ENCODE measurements at regions not wholly inside any gene's neighbourhood (a gene's known extent, or its start where the extent isn't known, plus 50 kb on each side); places are given as distances from the start of the nearest gene placed in this dataset.

GRCh38 chr6:125393449-125393858 is 91.7 kb upstream of the HDDC2 start:
- intact Hi-C loops (cut with DNase I), result no loop called here
- DNase-seq (no peak), ATAC-seq (ENCODE audit: low FRiP score) (no peak)
- WGBS, 2 donors, result 92 to 100% methylated on average over 1 of the region's 1 CpG
- Histone ChIP-seq H3K27me3 (ENCODE audit: control insufficient read depth in 1 of 2, insufficient read depth in 2 of 2, low read length in 1 of 2) (no peaks in the 10 kb centered on the region), H3K4me3 (ENCODE audit: low read length in 2 of 2) (no peak overlapping the region), H3K36me3 (ENCODE audit: control insufficient read depth in 1 of 2, insufficient read depth in 2 of 2, low read length in 1 of 2) (no peaks in the 10 kb centered on the region), H3K27ac (ENCODE audit: low read depth in 1 of 2, low read length in 2 of 2) (no peak overlapping the region), H3K9me3 (ENCODE audit: control insufficient read depth, low read length) (no peaks in the 10 kb centered on the region), H3K4me1 (ENCODE audit: control insufficient read depth in 1 of 2, insufficient read depth in 2 of 2, low read length in 2 of 2) (peaks cover 0 to 2% of the 10 kb centered on the region in 2 donors)

- H3K27ac ChIP-seq (ENCODE audit: low read depth in 1 of 2, low read length in 2 of 2), result no peak overlapping the region
- no peaks in the 10 kb centered on the region for H3K4me1 ChIP-seq (ENCODE audit: control insufficient read depth in 1 of 2, insufficient read depth in 2 of 2, low read length in 2 of 2)
- no peaks in the 10 kb centered on the region for H3K27me3 ChIP-seq (ENCODE audit: control insufficient read depth in 1 of 2, insufficient read depth in 2 of 2, low read length in 1 of 2)
- DNase-seq (no peak), ATAC-seq (ENCODE audit: low FRiP score) (no peak)
- intact Hi-C loops (cut with DNase I), result no loop called here
- 84 to 95% methylated on average over 1 of the region's 1 CpG for WGBS, 2 donors
- no peaks in the 10 kb centered on the region for H3K36me3 ChIP-seq (ENCODE audit: control insufficient read depth in 1 of 2, insufficient read depth in 2 of 2, low read length in 1 of 2)
- H3K9me3 ChIP-seq (ENCODE audit: control insufficient read depth, low read length), result no peaks in the 10 kb centered on the region
- no peak overlapping the region for H3K4me3 ChIP-seq (ENCODE audit: low read length in 2 of 2)
Observed at GRCh38 chr6:125406741-125407140, 105.0 kb upstream of the HDDC2 start.

GRCh38 chr6:125414507-125414906 is 112.7 kb upstream of the HDDC2 start:
- Histone ChIP-seq H3K27ac (ENCODE audit: low read depth in 1 of 2, low read length in 2 of 2) (no peak overlapping the region), H3K4me1 (ENCODE audit: control insufficient read depth in 1 of 2, insufficient read depth in 2 of 2, low read length in 2 of 2) (no peaks in the 10 kb centered on the region), H3K9me3 (ENCODE audit: control insufficient read depth, low read length) (no peaks in the 10 kb centered on the region), H3K27me3 (ENCODE audit: control insufficient read depth in 1 of 2, insufficient read depth in 2 of 2, low read length in 1 of 2) (no peaks in the 10 kb centered on the region), H3K36me3 (ENCODE audit: control insufficient read depth in 1 of 2, insufficient read depth in 2 of 2, low read length in 1 of 2) (no peaks in the 10 kb centered on the region), H3K4me3 (ENCODE audit: low read length in 2 of 2) (no peak overlapping the region)
- 84% methylated on average over 2 of the region's 2 CpGs for WGBS, 2 donors
- DNase-seq, result no peak
- no peak for ATAC-seq (ENCODE audit: low FRiP score)
- intact Hi-C loops (cut with DNase I), result no loop called here

GRCh38 chr6:125415913-125416312 is 114.1 kb upstream of the HDDC2 start:
- Histone ChIP-seq H3K4me3 (ENCODE audit: low read length in 2 of 2) (no peak overlapping the region), H3K27me3 (ENCODE audit: control insufficient read depth in 1 of 2, insufficient read depth in 2 of 2, low read length in 1 of 2) (no peaks in the 10 kb centered on the region), H3K4me1 (ENCODE audit: control insufficient read depth in 1 of 2, insufficient read depth in 2 of 2, low read length in 2 of 2) (peaks cover under 1 to 1% of the 10 kb centered on the region in 2 donors), H3K36me3 (ENCODE audit: control insufficient read depth in 1 of 2, insufficient read depth in 2 of 2, low read length in 1 of 2) (no peaks in the 10 kb centered on the region), H3K9me3 (ENCODE audit: control insufficient read depth, low read length) (no peaks in the 10 kb centered on the region), H3K27ac (ENCODE audit: low read depth in 1 of 2, low read length in 2 of 2) (no peak overlapping the region)
- DNase-seq (no peak), ATAC-seq (ENCODE audit: low FRiP score) (no peak)
- 84 to 95% methylated on average over 1 of the region's 1 CpG for WGBS, 2 donors
- intact Hi-C loops (cut with DNase I), result no loop called here

- no peaks in the 10 kb centered on the region for H3K36me3 ChIP-seq (ENCODE audit: control insufficient read depth in 1 of 2, insufficient read depth in 2 of 2, low read length in 1 of 2)
- no peaks in the 10 kb centered on the region for H3K27me3 ChIP-seq (ENCODE audit: control insufficient read depth in 1 of 2, insufficient read depth in 2 of 2, low read length in 1 of 2)
- 7 to 10% methylated on average over 9 of the region's 9 CpGs for WGBS, 2 donors
- DNase-seq (peak; percentile 74 to 81), ATAC-seq (ENCODE audit: low FRiP score) (peak; percentile 78)
- no peaks in the 10 kb centered on the region for H3K9me3 ChIP-seq (ENCODE audit: control insufficient read depth, low read length)
- peak overlapping the region; percentile 63 to 78 for H3K27ac ChIP-seq (ENCODE audit: low read depth in 1 of 2, low read length in 2 of 2)
- no peak overlapping the region for H3K4me3 ChIP-seq (ENCODE audit: low read length in 2 of 2)
- peaks cover 5 to 12% of the 10 kb centered on the region in 2 donors for H3K4me1 ChIP-seq (ENCODE audit: control insufficient read depth in 1 of 2, insufficient read depth in 2 of 2, low read length in 2 of 2)
- intact Hi-C loops (cut with DNase I), result no loop called here
Observed at GRCh38 chr6:125421836-125422235, 120.1 kb upstream of the HDDC2 start.

- intact Hi-C loops (cut with DNase I), result no loop called here
- DNase-seq, result no peak
- WGBS, 2 donors, result 63 to 78% methylated on average over 2 of the region's 2 CpGs
- Histone ChIP-seq H3K9me3 (ENCODE audit: control insufficient read depth, low read length) (no peaks in the 10 kb centered on the region), H3K4me3 (ENCODE audit: low read length in 2 of 2) (no peak overlapping the region), H3K4me1 (ENCODE audit: control insufficient read depth in 1 of 2, insufficient read depth in 2 of 2, low read length in 2 of 2) (peaks cover 5 to 12% of the 10 kb centered on the region in 2 donors), H3K27me3 (ENCODE audit: control insufficient read depth in 1 of 2, insufficient read depth in 2 of 2, low read length in 1 of 2) (no peaks in the 10 kb centered on the region), H3K36me3 (ENCODE audit: control insufficient read depth in 1 of 2, insufficient read depth in 2 of 2, low read length in 1 of 2) (no peaks in the 10 kb centered on the region), H3K27ac (ENCODE audit: low read depth in 1 of 2, low read length in 2 of 2) (no peak overlapping the region)
- ATAC-seq (ENCODE audit: low FRiP score), result no peak
Observed at GRCh38 chr6:125423047-125423446, 121.3 kb upstream of the HDDC2 start.

GRCh38 chr6:125431971-125432370 is 130.2 kb upstream of the HDDC2 start:
- no peaks in the 10 kb centered on the region for H3K27me3 ChIP-seq (ENCODE audit: control insufficient read depth in 1 of 2, insufficient read depth in 2 of 2, low read length in 1 of 2)
- intact Hi-C loops (cut with DNase I), result no loop called here
- ATAC-seq (ENCODE audit: low FRiP score) (no peak), DNase-seq (no peak)
- no peaks in the 10 kb centered on the region for H3K4me1 ChIP-seq (ENCODE audit: control insufficient read depth in 1 of 2, insufficient read depth in 2 of 2, low read length in 2 of 2)
- peaks cover 0 to 2% of the 10 kb centered on the region in 2 donors for H3K36me3 ChIP-seq (ENCODE audit: control insufficient read depth in 1 of 2, insufficient read depth in 2 of 2, low read length in 1 of 2)
- H3K4me3 ChIP-seq (ENCODE audit: low read length in 2 of 2), result no peak overlapping the region
- no peaks in the 10 kb centered on the region for H3K9me3 ChIP-seq (ENCODE audit: control insufficient read depth, low read length)
- no peak overlapping the region for H3K27ac ChIP-seq (ENCODE audit: low read depth in 1 of 2, low read length in 2 of 2)

- H3K4me1 ChIP-seq (ENCODE audit: control insufficient read depth in 1 of 2, insufficient read depth in 2 of 2, low read length in 2 of 2), result no peaks in the 10 kb centered on the region
- intact Hi-C loops (cut with DNase I), result no loop called here
- ATAC-seq (ENCODE audit: low FRiP score), result no peak
- no peak for DNase-seq
- peaks cover 0 to 2% of the 10 kb centered on the region in 2 donors for H3K36me3 ChIP-seq (ENCODE audit: control insufficient read depth in 1 of 2, insufficient read depth in 2 of 2, low read length in 1 of 2)
- no peaks in the 10 kb centered on the region for H3K27me3 ChIP-seq (ENCODE audit: control insufficient read depth in 1 of 2, insufficient read depth in 2 of 2, low read length in 1 of 2)
- no peaks in the 10 kb centered on the region for H3K9me3 ChIP-seq (ENCODE audit: control insufficient read depth, low read length)
- 9 to 12% methylated on average over 5 of the region's 5 CpGs for WGBS, 2 donors
- no peak overlapping the region for H3K27ac ChIP-seq (ENCODE audit: low read depth in 1 of 2, low read length in 2 of 2)
- H3K4me3 ChIP-seq (ENCODE audit: low read length in 2 of 2), result no peak overlapping the region
Observed at GRCh38 chr6:125432963-125433362, 131.2 kb upstream of the HDDC2 start.

- ATAC-seq (ENCODE audit: low FRiP score) (no peak), DNase-seq (no peak)
- Histone ChIP-seq H3K9me3 (ENCODE audit: control insufficient read depth, low read length) (no peaks in the 10 kb centered on the region), H3K4me1 (ENCODE audit: control insufficient read depth in 1 of 2, insufficient read depth in 2 of 2, low read length in 2 of 2) (no peaks in the 10 kb centered on the region), H3K36me3 (ENCODE audit: control insufficient read depth in 1 of 2, insufficient read depth in 2 of 2, low read length in 1 of 2) (peaks cover 0 to 2% of the 10 kb centered on the region in 2 donors), H3K4me3 (ENCODE audit: low read length in 2 of 2) (no peak overlapping the region), H3K27ac (ENCODE audit: low read depth in 1 of 2, low read length in 2 of 2) (no peak overlapping the region), H3K27me3 (ENCODE audit: control insufficient read depth in 1 of 2, insufficient read depth in 2 of 2, low read length in 1 of 2) (no peaks in the 10 kb centered on the region)
- intact Hi-C loops (cut with DNase I), result no loop called here
- WGBS, 2 donors, result 85 to 89% methylated on average over 2 of the region's 2 CpGs
Observed at GRCh38 chr6:125434760-125435159, 133.0 kb upstream of the HDDC2 start.
